NCI-H526 treated with DMSO at 0.1 percent for 48 hours (cell line): ENCODE measurements at regions not wholly inside any gene's neighbourhood (a gene's known extent, or its start where the extent isn't known, plus 50 kb on each side); places are given as distances from the start of the nearest gene placed in this dataset.
"Not testable (repeated sequence)": the region's sequence is repeated elsewhere in the genome, so short reads cannot be mapped to it uniquely, and the experiment has no call there.

ENCODE experiments used
- DNase-seq: peaks from one replicate; lab custom pipeline; 2025; lab: John Stamatoyannopoulos, UW

DNA sequence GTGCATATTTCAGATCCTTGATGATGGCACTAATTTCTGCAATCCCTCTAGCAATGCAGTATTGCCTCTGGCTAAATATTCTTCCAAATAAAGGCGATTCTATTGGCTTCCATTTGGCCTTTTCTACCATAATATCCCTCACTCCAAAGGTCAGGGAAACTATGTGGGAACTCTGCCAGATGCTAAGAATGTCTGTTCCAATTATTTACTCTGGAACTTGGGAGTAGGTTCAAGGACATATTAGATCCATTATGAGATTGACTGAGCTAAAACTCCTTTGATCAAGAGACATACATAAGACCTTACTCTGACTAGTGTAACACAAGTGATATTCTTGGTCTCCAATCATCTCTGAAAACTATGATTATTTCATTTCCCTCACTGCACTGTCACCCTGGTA lies 674.5 kb upstream of the NECTIN3 start:
- DNase-seq = no peak

DNA sequence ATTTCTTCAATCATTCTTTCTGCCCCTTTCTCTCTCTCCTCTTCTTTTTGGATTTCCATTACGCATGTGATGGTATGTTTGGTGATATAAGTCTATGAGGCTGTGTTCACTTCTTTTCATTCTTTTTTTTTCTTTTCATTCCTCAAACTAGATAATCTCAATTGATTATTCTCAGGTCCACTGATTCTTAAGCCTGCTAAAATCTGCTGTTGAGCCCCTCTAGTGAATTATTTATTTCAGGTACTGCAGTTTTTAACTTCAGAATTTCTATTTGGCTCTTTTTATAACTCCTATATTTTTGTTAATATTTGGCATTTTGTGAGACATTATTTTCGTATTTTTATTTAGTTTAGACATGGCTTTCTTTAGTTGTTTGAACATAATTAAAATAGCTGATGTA lies 671.3 kb upstream of the NECTIN3 start:
- DNase-seq = no peak

DNA sequence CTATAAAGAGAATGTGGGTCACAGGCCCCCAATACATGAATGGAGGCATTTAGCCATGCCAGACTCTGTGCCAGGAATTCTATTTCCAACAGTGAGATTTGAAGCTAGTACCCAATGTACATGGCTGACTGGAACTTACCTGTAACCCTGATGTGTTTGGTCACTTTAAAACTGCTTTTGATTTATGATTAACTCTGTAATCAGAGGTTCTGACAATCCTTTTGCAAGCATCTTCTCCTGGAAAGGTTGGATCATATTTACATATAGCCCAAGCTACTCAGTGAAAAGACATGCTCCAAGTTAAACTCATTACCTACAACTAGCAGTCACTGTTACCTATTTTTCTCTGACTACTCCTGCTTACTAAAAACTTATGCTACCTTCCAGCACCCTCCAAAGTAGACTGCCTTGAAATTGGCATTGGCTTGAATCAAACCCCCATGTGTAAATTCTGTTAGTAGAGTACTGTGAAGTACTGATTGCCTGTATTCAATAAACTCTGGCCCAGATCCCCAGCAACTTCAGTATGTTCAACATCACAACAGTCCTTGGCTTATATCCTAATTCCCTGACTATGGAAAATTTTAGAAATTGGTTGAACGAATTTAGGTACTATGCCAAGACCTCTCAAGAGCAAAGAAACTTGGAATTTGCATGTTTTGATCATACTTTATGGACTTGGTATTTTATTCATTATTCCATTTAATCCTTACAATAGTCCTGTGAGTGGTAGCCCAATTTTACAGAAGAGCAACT lies 665.6 kb upstream of the NECTIN3 start:
- DNase-seq = no peak

DNA sequence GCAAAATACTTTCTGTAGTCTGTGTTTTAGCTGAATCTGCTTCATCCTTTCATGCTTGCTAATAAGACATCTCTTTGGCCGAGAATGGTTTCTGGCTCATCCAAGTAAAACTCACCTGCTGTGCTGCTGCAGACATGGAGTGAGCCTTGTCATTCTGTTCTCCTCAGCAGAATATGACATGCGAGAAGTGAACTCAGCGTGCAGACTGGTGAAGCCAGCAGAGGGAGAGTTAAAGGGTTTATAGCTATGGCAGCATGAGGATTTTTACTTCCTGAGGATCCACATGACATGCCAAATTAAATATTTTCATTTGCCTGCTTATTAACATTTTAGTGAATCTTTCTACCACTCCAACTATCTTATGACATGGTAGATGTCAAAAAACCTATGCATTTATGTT lies 658.4 kb upstream of the NECTIN3 start:
- DNase-seq = no peak

DNA sequence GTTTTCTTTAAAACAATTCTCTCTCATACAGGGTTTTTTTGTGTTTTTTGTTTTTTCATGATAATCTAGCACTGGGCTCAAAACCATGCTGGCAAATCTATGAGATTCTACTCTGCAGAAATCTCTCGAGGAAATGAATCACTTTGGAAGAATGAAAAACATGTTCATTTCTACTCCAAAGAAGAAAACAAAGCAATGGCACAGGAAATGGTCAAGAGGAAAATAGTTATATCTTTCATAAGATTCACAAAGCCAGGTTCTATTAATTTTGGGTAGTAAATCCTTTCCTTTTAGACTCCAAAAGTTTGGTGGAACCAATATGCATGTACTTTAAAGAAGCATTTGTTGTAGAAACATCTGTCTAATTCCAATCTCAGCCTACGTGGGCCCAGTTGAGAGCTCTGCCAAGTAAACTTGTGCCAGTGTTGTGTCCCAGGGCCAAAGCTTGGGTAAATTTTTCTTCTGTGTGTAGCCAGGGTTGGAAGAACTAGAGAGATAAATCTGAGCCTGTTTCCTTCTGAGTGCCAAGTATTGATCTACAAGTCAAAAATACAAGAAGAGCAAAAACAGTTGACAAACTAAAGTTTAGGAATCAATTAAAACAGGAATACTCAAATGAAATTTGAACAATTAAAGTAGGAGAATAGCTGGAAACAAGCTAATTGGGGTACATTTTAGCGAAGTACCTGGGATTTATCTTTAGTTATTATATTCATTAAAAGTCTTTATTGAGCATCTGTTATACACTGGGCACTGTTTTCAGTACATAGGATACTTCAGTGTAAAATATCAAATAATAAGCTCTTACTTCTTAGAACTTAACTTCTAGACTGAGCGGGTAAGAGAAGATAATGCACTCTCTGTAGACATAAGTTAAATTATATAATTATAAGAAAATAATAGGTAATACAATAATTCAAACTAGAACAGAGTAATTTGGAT lies 657.5 kb upstream of the NECTIN3 start:
- no peak for DNase-seq

DNA sequence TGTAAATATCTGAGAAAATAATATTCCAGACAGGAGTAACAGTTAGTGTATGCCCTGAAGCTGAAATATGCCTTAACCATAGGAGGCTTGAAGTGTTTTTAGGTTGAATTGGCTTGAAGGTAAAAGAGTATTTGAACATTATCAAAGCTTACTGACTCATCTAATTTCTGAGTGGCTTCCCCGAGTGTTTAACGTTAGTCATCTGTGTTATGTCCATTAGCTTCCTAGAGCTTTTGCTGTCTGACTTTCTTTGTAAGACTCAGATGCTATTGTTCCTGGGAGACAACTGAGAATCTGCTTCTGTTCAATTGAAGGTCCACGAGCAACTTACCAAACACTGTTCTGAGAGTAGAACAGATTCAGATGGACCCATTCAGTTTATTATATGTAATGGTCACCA lies 656.8 kb upstream of the NECTIN3 start:
- DNase-seq = no peak

DNA sequence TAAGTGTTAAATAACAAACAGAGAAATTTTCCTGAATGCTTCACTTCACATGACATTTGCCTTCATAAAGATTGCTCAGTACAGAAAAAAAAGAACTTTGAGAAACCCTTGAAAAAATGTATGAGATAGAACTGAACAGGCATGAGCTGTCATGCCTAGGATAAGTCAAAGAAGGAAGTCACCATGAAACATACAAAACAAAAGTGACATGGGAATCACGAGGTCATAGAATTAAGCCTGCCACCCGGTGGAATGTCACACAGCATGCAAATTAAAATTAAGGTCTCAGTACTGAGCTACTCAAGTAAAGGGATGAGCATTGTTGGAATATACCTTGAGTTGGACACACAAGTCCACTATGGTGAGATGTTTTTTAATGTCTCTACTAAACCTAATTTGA lies 652.5 kb upstream of the NECTIN3 start:
- DNase-seq = no peak

DNA sequence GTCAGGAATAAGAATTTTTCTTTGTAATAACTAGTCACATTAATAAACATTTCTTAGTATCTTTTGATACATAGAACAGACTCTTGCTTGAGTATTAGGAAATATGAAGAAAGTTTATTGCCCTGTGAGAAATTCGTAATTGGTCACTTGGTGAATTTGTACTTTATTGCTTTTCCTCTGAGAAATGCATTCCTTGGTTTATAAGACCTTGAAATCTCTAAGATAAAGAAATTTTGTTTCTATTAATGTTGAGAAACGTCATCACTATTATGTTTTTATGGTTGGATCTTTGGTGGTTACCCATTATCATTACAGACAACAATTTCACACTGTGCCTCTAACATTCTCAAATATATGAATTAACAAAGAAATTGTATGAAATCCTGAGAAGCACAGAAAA lies 652.0 kb upstream of the NECTIN3 start:
- no peak for DNase-seq

DNA sequence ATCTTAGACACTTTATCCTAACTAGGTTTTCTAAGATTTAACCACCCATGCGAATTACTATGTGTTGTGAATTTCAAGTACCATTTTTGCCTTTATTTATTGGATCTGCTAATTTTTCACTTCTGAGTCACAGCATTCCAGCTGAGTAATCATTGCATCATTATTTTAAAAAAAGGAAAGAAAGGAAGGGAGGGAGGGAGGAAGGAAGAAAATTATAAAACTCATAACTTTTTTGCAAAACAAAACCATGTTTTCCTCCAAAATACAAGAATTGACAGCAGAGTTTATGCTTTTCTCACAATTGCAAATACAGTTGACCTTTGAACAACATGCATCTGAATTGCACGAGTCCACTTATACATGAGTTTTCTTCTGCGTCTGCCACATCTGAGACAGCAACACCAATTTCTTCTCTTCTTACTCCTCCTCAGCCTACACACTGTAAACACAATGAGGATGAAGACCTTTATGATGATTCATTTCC lies 651.4 kb upstream of the NECTIN3 start:
- no peak for DNase-seq

DNA sequence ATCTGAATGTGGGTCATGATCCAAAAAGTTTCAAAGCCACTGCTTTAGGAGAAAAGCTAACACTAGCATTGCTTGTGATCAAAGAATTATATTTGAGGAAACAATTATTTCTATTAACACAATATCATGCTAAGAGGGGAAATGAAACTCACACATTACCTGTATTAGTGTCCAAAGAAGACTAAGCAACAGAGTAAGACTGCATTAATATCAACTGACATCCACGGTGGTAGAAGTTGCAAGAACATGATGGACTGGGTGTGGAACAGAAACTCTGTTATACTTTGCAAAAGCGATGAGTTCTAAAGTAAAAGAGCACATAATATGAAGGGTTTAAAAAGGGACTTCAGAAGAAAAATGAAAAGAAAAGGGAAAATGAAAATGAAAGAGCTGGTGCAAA lies 648.3 kb upstream of the NECTIN3 start:
- DNase-seq = no peak

DNA sequence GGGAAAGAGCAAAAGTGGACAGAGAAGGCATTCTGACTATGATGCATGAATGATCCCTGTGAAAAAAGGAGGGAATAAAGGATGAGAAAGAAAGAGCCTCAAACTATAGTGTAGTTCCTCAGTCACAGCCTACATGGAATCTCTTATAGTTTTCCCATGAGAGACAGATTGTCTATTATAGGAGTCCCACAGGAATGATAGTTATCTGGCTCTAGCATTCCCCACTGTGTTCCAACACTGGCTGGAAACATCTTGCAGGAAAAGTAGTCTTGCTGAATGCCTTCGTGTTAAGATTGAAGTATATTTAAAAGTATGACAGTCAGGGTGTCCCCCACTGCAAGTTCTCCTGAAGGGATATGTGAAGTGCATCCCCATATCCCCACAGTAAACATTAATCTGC lies 641.5 kb upstream of the NECTIN3 start:
- no peak for DNase-seq

DNA sequence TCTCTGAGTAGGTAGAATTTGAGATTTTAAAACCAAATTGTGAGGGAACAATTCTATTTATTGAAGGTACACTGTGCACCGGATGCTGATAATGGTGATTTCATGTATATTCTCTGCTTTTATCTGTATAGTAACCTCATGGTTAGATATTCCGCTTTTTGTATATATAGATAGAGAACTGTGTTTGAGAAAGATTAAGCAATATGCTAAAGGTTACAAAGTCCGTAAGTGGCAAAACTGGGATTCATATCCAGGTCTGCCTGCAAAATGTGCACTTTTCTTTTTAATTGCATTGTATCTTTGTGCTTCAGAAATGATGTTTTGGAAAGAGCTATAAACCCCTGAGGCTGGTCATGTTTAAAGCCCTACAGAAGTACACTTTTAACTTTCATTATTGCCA lies 635.4 kb upstream of the NECTIN3 start:
- no peak for DNase-seq

DNA sequence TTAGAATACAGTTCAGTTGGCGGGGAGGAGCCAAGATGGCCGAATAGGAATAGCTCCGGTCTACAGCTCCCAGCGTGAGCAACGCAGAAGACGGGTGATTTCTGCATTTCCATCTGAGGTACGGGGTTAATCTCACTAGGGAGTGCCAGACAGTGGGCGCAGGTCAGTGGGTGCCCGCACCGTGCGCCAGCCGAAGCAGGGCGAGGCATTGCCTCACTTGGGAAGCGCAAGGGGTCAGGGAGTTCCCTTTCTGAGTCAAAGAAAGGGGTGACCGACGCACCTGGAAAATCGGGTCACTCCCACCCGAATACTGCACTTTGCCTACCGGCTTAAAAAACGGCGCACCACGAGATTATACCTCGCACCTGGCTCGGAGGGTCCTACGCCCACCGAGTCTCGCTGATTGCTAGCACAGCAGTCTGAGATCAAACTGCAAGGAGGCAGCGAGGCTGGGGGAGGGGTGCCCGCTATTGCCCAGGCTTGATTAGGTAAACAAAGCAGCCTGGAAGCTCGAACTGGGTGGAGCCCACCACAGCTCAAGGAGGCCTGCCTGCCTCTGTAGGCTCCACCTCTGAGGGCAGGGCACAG lies 631.5 kb upstream of the NECTIN3 start:
- DNase-seq = not testable (repeated sequence)

DNA sequence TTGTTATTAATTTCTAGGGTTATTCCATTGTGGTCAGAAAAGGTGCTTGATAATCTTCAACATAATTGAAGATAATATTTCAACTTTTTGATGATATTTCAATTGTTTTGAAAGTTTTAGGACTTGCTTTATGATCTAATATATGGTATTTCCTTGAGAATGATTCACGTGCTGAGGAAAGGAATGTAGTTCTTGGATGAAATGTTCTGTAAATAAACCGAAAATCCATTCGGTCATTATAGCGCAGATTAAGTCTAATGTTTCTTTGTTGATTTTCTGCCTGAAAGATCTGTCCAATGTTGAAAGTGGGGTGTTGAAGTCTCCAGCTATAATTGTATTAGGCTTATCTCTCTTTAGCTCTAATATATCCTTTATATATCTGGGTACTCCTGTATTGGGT lies 617.5 kb upstream of the NECTIN3 start:
- DNase-seq = no peak

DNA sequence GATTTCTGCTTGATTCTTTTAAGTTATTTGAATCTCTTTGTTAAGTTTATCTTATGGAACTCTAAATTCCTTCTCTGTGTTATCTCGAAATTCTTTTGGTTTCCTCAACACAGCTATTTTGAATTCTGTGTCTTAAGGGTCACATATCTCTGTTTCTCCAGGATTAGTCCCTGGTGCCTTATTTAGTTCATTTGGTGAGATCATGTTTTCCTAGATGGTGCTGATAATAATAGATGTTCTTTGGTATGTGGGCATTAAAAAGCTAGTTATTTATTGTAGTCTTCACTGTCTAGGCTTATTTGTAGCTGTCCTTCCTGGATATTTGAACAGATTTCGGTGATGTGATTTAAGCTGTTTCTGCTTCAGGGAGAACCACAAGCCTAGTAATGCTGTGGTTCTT lies 615.6 kb upstream of the NECTIN3 start:
- DNase-seq = no peak

DNA sequence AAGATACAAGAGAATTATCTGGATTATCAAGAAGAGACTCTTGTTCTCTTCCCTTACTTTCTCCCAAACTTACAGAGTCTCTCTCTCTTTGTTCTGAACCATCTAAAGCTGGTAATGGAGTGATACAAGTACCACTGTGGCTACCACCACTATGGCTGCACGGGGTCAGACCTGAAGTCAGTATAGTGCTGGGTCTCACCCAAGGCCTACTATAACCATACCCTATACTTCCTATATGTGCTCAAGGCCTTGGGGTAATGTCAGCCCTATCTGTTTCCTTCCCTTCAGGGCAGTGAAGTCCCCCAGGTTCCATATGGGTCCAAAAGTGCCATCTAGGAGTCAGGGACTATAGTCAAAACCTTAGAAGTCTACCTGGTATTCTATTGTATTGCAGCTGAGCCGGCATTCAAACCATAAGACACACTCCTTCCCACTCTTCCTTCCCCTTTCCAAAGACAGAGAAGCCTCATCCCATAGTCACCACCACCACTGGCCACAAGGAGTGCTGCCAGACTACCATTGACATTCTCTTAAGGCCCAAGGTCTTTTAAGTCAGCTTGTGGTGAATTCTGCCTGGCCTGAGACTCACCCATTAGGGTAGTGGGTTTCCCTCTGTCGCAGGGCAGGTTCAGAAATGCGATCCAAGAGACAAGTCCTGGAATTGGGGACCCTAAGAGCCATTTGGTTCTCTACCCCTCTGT lies 615.0 kb upstream of the NECTIN3 start:
- no peak for DNase-seq

DNA sequence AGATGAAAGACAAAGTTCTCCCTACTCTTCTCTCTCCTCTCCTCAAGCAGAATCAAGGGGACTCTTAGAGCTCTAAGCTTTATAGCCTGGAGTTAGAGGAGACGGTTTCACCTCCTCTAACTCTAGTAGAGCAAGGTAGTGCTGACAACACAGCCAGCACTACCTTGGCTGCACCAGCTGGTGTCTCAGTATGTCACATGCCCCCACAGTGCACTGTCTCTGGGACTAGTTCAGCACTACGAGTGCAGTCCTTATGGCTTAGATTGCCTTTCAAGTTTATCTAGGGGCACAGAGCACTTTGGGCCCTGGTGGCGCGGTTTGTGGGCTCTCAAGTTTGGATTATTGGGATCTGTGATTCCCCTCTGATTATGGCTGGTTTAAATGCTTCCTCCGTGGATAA lies 614.1 kb upstream of the NECTIN3 start:
- no peak for DNase-seq

DNA sequence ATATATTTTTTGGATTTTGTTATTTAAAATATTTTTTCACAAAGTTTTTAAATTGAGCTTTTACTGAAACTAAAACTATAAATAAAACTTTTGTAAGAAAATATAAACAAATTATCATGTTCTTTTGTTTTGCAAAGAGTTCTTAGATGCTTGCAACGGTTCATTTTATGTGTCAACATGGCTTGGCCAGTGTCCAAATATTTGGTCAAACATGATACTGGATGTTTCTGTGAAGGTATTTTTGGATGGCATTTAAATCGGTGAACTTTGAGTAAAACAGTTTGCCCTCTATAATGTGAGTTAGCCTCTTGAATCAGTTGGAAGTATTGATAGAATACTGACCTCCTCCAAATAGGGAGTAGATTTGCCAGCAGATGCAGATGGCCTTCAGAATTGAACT lies 612.6 kb upstream of the NECTIN3 start:
- DNase-seq = no peak

DNA sequence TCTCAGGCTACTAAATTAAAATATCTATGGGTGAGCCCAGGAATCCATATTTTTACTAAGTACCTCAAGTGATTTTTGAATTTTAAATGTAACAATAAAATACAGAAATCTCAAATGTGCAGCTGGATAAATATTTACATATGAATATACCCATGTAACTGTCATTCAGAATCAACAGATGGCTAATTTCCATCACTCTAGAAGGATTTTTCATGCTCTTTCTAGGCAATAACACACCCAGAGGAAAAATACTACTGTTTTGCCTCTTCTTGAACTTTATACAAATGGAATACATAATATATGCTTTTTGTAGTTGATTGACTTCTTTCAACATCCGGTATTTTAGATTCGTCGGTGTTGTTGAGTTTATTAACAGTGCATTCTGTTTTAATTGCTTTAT lies 601.3 kb upstream of the NECTIN3 start:
- peak; percentile 28 for DNase-seq

DNA sequence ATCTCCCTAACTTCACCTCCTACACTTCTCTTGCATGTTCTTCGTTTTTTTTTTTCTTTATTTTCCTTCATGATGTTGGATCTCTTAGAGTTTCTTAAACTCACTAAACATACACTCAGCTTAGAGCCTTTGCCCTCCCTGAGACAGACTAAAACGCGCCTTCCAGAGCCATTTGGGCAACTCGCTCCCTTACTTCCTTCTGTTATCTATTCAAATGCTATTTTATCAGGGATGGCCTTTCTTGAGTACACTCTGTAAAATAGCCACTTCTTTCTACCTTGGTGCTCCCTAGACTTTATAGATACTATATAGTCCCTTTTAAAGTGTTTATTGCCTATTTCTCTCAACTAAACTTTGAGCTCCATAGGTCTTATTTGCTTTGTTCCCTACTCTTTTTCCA lies 598.2 kb upstream of the NECTIN3 start:
- DNase-seq = no peak

DNA sequence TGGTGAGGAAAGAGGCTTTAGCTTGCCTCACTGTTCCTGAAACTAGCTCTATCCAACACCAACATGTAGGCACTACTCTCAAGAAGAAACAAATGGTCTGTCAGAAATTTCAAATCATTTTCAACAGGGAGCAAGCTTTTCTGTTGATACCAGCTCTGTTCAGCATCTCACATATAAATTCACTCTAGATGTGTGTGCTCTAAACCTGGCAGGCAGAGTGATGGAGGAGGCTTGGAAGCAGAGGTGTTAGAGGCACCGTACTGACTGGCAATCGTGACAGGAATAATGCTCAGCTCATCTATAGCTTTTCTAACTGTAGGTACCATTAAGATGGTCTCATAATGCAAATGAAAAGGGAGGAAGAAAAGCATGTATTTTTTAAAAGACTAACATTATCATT lies 597.2 kb upstream of the NECTIN3 start:
- DNase-seq = no peak

DNA sequence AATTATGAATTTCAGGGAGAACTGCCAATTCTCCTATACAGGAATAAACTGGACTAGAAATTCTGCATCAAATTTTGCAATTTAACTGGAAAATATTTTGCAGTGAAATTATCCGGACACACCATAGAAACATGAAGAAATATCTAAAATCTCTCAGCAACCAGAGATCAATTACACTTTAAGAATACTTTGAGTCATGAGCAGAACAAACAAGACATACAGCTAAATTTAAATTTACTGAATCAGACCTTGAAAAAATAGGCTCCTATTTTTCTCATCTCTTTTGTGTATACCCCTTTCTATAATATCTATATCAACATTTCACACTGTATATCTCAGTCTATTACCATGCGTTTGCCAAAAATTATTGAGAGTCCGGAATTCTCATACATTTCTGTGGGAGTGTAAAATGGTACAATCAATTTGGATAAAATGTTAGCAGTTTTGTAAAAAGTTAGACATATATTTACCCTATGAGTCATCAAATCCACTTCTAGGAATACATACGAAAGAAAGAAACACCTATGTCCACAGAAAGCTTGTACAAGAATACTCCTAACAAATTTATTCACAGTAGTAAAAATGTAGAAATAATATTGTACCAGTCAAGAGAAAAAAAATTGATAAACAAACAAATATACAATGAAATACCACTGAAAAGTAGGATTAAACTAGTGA lies 593.1 kb upstream of the NECTIN3 start:
- no peak for DNase-seq
